Adrenal gland (tissue), 5 donors: ENCODE measurements at regions not wholly inside any gene's neighbourhood (a gene's known extent, or its start where the extent isn't known, plus 50 kb on each side); places are given as distances from the start of the nearest gene placed in this dataset.

Source experiments
- CTCF ChIP-seq, 6 experiments: fragments of 450-650 bp in 4 of 6; fragments of 200-600 bp in 2 of 6; sonication (generic) in 1 of 6; IDR thresholded peaks; 1 replicate in 5 of 6; 2 replicates in 1 of 6; pipeline versions ENCODE4 v1.5.1 to v1.8.0; 2016 to 2021; ENCODE audit warnings: antibody characterized with exemption in 6 of 6, mild to moderate bottlenecking in 2 of 6, moderate library complexity in 1 of 6
- POLR2A ChIP-seq, 2 donors: fragments of 450-650 bp; IDR thresholded peaks; one replicate each; pipeline ENCODE4 v1.6.1; 2017; ENCODE audit warnings: antibody characterized with exemption in 2 of 2, mild to moderate bottlenecking in 2 of 2, moderate library complexity in 1 of 2
- donor health status: DM: no; HTN: no; CAD: no.

- TF ChIP-seq CTCF (IDR thresholded peaks at IDR 0.05): no peak
- TF ChIP-seq POLR2A (IDR thresholded peaks at IDR 0.05): no peak
Measured at GRCh38 chr1:193412748-193413147, 226.3 kb upstream of the B3GALT2 start.
